ENCODE measurements at regions not wholly inside any gene's neighbourhood (a gene's known extent, or its start where the extent isn't known, plus 50 kb on each side); places are given as distances from the start of the nearest gene placed in this dataset.

DNA sequence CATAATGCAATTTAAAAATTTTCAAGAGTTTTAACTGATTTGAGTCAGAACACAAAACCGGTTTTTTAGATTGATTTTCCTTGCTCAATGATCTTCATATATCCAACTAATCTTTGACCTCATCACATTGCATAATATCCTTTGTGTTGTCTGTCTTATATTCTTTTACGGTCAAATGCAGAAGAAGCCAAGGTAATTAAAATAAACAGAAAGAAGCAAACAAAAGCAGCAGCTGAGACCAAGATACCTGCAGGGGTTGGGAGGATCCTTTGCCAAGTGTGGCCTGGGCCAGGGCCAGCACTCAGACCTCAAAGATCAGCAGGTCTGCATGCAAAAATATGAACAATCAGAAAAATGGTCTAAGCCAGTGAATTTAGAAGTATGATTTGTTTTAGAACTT is 428.9 kb upstream of the NETO1 start:
- no peak for DNase-seq (ENCODE audit: low read depth)

DNA sequence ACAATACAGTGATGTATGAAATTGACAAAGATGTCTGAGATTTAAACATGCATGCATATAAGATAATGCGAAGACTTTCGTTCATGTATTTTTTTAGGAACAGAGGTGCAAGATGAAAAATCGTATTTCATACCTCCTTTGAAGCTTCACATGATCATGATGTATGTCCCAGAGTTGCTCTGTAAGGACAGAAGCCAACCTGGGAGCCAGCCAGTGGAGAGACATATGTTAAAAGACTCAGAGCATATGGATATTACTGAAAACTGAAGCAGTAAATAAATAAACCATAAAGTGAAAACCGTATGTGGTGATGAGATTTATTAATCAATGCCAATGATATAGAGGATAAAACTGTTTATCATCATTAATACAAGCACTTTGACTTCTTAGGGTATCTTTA is 424.4 kb upstream of the NETO1 start:
- DNase-seq (ENCODE audit: low read depth), result no peak

DNA sequence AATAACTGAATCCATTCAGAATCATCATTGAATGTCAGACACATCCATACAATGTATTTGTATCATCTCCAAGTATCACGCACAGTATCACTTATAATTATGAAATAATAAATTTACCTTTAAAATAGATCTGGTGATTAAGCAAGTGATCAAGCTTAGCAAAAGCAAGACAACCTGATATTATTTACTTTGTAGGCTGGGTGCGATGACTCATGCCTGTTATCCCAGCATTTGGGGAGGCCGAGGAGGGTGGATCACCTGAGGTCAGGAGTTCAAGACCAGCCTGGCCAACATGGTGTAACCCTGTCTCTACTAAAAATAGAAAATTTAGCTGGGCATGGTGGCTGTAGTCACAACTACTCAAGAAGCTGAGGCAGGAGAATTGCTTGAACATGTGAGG is 421.0 kb upstream of the NETO1 start:
- DNase-seq (ENCODE audit: low read depth), result no peak

DNA sequence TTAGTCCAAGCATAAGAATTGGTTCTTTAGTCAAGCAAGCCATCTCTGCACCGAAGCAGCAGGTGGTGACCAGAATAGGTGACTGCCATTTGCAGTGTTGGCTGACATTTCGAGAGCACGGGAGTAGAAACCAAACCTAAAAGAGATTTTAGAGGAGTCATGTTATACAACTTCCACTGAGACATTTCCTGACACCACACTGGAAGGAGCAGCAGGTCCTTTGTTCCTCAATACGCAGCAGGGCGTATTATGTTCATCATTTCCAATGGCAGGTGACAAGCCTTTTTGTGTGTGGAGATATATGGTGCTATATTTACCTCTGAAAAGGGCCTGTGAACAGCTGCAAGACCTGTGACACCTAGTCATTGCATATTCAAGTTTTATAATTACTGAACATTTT is 418.8 kb upstream of the NETO1 start:
- no peak for DNase-seq (ENCODE audit: low read depth)

DNA sequence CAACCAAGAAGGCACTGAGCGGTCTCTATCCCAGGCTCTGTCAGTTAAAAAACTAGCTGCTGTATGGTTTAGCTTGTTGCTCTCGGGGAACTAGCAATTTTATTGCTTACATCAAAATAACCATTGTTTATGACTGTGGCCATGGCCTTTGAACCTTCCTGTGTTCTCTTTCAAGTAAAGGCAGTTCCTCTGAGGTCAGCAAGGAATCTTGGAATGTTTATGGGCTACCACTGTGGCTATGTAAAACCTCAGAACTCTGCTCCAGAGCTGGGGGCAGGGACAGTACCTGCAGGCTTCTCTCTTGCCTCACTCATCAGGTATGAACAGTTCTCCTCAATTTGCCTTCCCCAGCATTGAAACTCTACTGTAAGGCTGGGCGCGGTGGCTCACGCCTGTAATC is 416.0 kb upstream of the NETO1 start:
- DNase-seq (ENCODE audit: low read depth), result no peak

DNA sequence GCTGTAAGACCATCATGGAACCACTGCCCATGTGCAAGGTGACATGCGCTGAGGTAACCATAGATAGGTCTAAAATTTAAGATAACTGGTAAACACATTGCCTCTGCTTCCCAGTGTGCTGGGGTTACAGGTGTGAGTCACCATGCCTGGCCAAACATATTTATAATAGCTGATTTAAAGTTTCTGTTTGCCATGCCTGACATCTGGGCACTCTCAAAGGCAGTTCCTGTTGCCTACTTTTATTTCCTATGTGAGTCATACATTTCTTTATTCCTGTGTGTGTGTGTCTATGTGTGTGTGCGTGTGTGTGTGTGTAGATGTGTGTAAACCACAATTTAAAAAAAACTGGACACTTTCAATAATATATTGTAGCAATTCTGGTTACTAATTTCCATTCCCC is 415.2 kb upstream of the NETO1 start:
- DNase-seq (ENCODE audit: low read depth), result no peak

DNA sequence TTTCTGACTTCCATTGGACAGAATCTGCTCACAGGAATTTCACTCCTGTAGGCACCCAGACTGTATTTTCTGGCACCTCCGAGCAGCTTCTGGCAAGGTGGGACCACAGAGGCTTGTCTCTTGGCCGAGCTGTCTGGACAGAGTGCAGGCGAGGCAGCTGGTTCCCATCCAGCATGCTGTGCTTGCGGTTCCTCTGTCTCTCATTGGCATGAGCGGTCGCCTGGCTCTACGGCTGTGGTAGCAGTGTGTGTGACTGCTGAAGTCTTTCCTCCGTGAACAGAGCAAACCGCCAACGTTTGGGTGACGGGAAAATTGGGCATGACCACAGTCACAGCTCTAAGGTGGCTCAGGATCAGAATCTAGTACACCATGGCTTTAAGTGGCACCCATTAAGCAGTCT is 411.7 kb upstream of the NETO1 start:
- DNase-seq (ENCODE audit: low read depth), result no peak

DNA sequence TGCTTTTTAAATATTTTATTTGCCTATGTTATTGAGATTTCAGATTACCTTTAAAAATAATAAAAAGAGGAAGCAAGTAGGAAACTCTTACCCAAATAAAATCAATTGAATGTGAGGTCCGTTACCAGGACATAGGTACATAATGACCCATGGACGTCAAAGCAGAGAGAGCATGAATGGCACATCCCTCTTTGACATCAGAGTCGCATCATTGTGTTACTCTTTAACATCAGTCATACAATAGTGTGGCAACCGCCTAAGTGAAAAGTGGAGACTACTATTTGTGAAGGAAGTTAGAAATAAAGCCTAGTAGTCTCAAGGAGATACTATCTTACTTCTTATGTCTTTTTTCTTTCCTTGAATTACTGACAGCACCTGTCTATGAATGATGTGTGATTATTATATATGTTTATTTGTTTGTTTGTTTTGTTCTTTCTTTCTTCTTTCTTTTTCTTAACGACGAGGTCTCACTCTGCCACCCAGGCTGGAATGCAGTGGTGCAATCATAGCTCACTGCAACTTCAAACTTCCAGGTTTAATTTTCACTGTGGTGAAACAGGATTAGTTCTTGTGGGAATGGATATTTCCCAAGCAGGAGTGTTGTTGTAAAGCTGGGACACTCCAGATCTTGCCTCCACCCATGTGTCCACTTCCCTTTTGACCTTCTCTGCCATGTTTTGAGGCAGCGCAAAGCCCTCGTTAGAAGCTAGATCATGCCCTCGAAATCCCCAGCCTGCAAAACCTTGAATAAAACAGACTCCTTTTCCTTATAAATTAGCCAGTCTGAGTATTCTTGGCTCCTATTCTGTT is 407.2 kb upstream of the NETO1 start:
- DNase-seq (ENCODE audit: low read depth), result no peak

DNA sequence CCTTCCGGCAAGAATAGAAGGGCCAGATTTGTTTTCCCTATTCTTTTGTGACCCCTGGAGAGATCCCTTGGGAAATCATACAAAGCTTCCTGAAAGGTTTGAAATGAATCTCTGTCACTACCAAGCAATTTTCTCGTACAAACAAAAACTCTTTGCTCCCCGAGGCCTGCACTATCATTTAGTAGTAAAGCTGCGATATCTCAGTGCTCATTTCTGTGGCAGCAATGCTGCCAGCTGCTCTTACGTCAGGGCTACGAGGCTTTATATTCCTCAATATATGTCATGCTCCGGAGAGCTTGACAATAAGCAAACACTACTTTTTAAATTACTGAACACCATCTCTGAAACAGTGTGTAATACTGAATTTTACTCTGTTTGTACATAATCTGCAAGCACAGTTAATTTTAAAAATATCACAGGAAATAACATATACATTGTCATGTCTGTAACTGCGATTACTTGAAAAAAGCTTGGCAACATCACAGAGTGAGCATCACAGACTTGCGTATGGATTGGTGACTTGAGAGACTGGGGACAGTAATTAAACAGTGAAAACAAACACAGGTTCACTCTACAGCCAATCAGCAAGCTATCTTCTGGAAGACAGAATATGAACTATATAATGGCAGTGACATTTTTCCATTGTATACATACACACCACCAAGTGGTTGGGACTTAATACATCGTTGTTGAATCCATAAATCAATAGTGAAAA is 403.3 kb upstream of the NETO1 start:
- DNase-seq (ENCODE audit: low read depth), result no peak

DNA sequence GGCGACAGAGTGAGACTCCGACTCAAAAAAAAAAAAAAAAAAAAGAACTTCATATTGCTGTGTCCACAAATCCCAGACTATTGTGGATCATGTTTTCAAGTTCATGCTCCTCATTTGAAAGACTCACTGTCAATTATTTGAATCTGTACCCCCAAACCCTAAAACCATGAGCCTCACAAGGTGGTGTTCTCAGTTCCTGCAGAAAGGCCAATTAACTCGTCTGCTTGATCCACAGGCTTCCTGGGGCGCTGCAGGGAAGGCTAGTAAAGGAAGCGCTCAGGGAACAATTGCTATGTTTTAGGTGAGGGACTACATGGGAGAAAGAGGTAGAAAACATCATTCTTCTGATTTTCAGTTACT is 396.8 kb upstream of the NETO1 start:
- no peak for DNase-seq (ENCODE audit: low read depth)

DNA sequence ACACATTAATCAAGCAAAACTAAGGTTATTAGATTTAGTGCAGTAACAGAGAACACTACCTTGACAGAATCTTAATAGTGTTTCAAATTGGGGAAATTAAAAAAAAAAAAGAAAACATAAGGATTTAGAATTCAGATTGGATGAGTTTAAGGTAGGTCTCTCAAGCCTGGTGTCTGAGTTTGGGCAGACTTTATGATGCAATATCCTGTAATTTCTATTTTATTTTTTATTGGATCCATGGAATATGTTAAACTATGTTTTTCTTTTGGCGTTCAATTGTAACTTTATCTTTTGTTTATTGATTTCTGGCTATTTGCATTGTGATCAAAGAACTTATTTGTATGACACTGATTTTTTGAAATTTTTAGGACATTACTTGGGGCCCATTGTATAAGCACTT is 394.1 kb upstream of the NETO1 start:
- DNase-seq (ENCODE audit: low read depth), result no peak

DNA sequence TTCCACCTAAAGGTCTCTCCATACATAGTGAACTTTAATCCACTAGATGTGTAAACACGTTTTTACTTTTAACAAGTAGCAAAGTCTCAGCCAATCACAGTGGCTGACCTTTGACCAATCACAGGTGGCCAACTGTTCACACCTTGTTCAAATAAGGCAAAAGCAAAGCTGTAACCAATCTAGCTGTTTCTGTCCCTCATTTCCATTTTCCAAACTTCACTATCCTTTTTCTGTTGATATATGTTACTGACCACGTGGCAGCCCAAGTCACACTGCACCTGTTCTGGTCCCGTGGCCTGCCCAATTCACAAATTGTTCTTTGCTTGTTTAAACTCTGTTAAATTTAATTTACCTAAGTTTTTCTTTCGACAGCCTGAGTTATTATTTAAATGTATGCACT is 393.5 kb upstream of the NETO1 start:
- DNase-seq (ENCODE audit: low read depth), result no peak

DNA sequence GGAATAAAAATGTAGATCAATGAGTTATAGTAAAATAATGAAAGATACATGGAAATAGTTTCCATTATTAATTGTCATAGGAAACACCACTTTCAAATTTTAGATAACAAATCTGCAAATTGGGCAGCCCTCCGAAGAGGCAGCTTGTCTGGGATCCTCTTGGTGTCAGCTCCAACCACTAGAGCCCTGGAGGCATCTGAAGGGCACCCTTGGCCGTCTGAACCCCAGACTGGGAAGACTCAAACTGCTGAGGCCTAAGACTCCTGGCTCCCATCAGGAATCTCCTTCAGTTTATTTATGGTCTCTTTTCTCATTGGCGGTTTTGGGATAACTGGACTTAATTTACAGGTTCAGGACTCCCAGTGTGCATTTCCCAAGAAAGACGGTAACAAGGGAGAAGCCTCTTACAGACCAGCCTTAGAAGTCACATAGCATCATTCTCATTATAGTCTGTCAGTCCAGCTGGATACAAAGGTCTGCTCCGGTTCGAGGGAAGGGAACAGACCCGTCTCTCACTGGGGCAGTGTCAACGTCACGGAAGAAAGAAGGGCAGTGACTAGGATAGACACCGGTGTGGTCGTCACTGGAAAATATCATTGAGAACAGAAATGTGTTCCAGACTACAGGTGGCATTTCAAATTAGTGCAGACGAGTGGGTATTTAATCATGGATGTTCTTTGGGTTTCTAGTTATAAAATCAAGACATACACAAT is 390.7 kb upstream of the NETO1 start:
- DNase-seq (ENCODE audit: low read depth), result no peak

DNA sequence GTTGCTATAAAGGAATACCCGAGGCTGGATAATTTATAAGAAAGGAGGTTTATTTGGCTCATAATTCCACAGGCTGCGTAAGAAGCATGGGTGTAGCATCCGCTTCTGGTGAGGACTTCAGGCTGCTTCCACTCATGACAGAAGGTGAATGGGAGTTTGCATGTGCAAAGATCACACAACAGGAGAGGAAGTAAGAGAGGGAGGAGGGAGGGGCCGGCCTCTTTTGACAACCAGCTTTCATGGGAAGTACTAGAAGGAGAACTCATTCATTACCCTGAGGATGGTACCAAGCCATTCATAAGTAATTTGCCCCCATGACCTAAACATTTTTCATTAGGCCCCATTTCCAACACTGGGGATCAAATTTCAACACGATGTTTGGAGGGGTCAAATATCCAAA is 386.8 kb upstream of the NETO1 start:
- DNase-seq (ENCODE audit: low read depth), result no peak

DNA sequence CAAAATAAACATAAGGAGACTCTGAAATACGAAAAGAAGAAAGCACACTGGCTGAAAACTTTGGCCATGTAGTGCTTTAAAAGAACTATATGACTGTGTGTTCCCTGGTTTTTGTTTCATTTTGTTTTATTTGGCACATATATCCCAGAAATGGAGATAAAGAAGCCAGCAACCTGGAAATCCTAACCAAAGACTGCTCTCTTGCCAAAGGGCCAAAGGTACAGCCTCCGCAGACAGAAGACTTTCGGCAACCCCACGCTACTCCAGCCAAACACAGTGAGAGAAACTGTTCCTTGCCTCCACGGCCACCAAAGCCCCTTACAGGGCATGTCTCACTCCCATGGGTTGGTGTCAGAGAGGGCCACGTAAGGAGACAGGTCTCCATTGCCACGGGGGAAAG is 381.2 kb upstream of the NETO1 start:
- no peak for DNase-seq (ENCODE audit: low read depth)

DNA sequence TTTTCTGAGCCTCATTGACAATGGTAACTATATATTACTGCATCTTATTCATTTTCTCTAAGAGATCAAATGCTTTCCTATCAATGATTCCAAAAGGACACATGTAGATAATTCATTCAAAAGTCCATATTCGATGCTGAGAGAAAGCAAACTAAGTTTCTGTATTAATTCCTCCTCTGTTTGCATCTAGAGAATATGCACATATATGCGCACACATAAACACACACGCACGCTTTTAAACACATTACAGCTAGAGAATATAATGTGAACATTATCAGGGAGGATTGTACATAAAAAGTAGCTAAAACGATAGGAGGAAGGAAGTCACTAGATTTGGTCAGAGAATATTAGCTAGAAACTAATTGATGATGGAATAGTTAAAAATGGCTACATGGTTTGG is 379.0 kb upstream of the NETO1 start:
- DNase-seq (ENCODE audit: low read depth), result no peak

DNA sequence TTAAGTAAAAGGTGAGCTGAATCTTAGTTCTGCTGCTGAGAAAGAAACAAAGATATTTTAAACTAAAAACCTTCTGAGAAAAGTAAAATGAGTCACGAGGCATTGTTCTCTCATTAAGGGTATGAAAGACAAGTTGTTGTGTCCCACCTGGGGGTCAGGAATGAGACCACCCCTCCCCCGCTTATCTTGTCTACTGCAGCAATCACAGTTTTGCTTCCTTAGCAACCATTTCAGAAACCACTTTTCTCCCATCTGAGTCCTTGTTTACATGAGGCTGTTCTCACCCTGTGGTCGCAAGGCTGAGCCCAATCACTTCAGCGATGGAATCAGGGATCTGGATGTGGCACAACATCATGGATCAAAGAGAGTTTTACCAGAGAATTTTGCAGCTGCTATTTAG is 377.6 kb upstream of the NETO1 start:
- DNase-seq (ENCODE audit: low read depth), result no peak

DNA sequence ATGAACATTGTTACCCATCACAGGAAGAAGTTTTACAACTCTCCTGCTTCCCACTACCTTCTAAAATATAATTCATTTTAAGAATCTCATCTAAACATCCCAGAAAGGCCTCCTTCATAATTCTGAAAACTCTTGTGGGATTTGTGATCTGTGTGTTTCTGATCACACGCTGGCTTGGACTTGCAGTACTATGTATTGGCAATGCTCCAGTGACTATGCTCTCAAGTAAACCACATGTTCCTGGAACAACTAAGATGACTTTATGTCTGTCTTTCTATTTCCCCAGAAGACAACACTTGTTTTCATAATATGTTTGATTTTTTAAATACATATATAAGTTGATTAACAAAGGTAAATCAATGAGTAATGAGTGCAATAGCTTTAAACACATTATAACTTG is 376.6 kb upstream of the NETO1 start:
- DNase-seq (ENCODE audit: low read depth), result no peak

DNA sequence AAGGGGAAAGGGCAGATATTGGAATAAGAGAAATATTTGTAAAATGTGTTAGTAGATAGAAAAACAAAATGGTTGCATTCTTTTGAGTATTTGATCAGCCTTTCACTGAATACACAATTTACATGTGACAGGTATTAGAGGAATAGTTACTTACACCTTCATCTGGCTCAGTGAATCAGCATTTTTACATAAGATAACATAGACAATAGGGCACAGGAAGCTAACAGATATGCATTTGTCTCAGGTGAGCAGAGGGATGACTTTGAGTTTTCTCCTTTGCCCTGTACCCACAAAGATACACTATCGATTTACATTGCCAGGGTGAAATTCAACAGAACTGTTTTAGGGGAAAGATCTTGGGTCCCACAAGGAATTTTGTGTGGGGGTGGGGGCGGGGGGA is 373.1 kb upstream of the NETO1 start:
- no peak for DNase-seq (ENCODE audit: low read depth)

DNA sequence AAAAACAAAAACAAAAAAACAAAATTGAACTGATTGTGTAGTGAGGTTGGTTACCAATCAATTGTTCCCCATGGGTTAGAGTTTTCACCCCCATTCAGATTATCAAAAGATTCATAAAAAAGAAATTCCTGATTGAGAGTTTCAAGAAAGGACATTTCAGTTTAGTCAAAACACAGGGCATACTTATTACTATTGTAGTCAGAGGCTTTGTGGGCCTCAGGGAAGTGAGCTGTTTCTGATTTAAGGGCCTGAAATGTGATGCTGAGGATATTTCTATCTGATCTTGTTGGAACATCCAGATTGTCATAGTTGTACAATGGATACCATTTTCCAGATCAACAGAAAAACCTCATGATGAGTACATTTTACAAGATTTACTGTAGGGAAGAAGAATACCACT is 368.1 kb upstream of the NETO1 start:
- DNase-seq (ENCODE audit: low read depth), result no peak

DNA sequence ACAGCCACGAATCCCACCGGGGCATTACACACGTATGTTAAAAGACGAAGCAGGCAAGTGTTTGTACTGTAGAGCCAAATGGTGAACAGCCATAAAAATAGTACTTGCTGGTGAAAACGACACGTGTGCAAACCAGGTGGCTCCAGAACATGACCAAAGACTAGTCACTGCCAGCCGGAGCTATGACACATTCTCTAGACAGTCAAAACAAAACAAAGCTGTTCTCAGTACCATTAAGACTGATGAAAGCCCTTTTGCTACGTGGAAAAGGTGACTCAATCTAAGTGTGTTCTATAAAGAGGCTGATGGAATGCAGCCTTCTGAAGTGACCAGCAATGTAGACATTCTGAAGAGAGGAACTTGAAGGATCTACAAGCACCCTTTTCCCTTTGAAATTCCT is 367.7 kb upstream of the NETO1 start:
- no peak for DNase-seq (ENCODE audit: low read depth)

DNA sequence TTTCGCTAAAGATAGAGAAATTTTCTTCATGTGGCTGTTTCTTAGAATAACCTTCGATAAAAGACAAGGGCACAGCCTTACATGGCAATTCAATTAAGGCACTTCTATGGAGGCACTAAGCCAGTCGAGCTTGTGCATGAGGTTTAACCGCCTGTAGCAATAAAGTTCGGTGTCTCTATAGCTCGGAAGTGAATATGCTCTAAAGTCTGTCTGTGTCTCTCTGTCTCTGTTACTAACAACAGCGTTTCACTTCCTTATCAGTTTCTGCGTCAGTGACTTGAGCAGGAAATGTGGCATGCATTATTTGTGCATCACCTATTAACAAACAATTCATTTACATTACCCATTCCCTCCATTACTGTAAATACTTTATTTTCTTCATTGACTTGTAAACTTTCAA is 365.1 kb upstream of the NETO1 start:
- DNase-seq (ENCODE audit: low read depth), result no peak

DNA sequence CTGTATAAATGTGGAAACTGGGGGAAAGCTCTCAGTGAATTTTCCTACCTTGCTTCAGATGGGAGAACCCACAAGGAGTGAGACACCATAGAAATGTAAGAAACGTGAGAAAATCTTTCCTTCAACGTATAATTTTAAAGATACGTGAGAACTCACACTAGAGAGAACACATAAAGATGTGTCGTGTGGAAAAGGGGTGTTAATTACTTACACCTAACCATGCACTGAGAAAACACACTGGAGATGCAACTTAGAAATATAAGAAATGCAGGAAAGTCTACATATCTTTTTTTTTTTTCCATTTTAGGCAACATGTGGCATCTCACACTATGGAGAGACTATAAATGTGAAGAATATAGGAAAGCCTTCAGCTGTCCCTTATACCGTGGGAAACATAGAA is 352.9 kb upstream of the NETO1 start:
- no peak for DNase-seq (ENCODE audit: low read depth)

Measured in stimulated activated CD8-positive, alpha-beta memory T cell treated with anti-CD3 and anti-CD28 coated beads, Interleukin-4, amount 100 ng/mL, for 24 hours (primary cell).